OCI-LY1 (cell line): ENCODE measurements at regions not wholly inside any gene's neighbourhood (a gene's known extent, or its start where the extent isn't known, plus 50 kb on each side); places are given as distances from the start of the nearest gene placed in this dataset.
"Not testable (repeated sequence)": the region's sequence is repeated elsewhere in the genome, so short reads cannot be mapped to it uniquely, and the experiment has no call there.

Source experiments
- EZH2 ChIP-seq: fragments of 200-600 bp; sonication (generic), shearing (Covaris generic); IDR thresholded peaks from 2 replicates; pipeline ENCODE4 v1.8.0; 2017; ENCODE audit warnings: borderline replicate concordance, mixed run types, mild to moderate bottlenecking, antibody characterized with exemption, low read length, moderate library complexity, mixed read lengths
- TF ChIP-seq, protein P1 (sequence below): fragments of 200-600 bp; sonication (generic), shearing (Covaris generic); IDR thresholded peaks from 2 replicates; pipeline ENCODE4 v1.5.1; 2017; ENCODE audit warnings: mild to moderate bottlenecking, antibody characterized with exemption, low read length, moderate library complexity, mixed read lengths

DNA sequence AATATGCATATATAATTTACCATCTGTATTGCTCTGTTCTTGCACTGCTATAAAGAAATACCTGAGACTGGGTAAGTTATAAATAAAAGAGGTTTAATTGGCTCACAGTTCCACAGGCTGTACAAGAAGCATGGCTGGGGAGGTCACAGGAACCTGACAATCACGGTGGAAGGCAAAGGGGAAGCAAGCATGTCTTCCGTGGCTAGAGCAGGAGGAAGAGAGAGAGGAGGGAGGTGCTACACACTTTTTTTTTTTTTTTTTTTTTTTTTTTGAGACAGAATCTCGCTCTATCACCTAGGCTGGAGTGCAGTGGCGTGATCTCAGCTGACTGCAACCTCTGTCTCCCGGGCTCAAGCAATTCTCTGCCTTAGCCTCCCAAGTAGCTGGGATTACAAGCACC, 150.9 kb upstream of the DTNBP1 start:
- TF ChIP-seq, protein P1, sequence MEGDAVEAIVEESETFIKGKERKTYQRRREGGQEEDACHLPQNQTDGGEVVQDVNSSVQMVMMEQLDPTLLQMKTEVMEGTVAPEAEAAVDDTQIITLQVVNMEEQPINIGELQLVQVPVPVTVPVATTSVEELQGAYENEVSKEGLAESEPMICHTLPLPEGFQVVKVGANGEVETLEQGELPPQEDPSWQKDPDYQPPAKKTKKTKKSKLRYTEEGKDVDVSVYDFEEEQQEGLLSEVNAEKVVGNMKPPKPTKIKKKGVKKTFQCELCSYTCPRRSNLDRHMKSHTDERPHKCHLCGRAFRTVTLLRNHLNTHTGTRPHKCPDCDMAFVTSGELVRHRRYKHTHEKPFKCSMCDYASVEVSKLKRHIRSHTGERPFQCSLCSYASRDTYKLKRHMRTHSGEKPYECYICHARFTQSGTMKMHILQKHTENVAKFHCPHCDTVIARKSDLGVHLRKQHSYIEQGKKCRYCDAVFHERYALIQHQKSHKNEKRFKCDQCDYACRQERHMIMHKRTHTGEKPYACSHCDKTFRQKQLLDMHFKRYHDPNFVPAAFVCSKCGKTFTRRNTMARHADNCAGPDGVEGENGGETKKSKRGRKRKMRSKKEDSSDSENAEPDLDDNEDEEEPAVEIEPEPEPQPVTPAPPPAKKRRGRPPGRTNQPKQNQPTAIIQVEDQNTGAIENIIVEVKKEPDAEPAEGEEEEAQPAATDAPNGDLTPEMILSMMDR, result not testable (repeated sequence)
- not testable (repeated sequence) for TF ChIP-seq EZH2
